Breast epithelium (tissue), 3 donors: ENCODE measurements at regions not wholly inside any gene's neighbourhood (a gene's known extent, or its start where the extent isn't known, plus 50 kb on each side); places are given as distances from the start of the nearest gene placed in this dataset.

Source experiments
- POLR2AphosphoS5 ChIP-seq, 3 donors: sonication (generic); formaldehyde crosslinking; IDR thresholded peaks; one replicate each; pipeline ENCODE4 v1.6.1; 2017; ENCODE audit warnings: antibody characterized with exemption in 3 of 3
- TF ChIP-seq, protein P1 (sequence below), 3 donors: fragments of 450-650 bp; IDR thresholded peaks; one replicate each; pipeline ENCODE4 v1.5.1; 2016 to 2017; ENCODE audit warnings: antibody characterized with exemption in 3 of 3, mild to moderate bottlenecking in 3 of 3, moderate library complexity in 3 of 3

DNA sequence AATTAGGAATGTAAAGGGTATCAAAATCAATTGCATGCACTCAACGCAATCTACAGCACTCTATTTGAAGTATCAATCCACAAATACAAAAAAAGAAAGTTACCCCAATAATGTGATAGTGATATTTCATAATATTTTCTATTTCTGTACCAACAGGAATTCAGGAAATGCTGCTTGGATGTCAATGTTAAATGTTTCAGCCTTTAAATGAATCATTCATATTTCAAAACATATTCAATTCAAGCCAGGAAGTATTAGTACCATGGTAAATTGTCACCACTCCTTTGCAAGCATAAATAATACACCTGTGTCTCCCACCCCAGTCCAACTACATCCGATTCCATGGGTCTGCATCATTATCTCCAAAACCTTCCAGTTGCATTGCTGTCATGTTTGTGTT, 1185.5 kb upstream of the CDH18 start:
- TF ChIP-seq POLR2AphosphoS5 (IDR thresholded peaks at IDR 0.05), result no peak
- TF ChIP-seq, protein P1, sequence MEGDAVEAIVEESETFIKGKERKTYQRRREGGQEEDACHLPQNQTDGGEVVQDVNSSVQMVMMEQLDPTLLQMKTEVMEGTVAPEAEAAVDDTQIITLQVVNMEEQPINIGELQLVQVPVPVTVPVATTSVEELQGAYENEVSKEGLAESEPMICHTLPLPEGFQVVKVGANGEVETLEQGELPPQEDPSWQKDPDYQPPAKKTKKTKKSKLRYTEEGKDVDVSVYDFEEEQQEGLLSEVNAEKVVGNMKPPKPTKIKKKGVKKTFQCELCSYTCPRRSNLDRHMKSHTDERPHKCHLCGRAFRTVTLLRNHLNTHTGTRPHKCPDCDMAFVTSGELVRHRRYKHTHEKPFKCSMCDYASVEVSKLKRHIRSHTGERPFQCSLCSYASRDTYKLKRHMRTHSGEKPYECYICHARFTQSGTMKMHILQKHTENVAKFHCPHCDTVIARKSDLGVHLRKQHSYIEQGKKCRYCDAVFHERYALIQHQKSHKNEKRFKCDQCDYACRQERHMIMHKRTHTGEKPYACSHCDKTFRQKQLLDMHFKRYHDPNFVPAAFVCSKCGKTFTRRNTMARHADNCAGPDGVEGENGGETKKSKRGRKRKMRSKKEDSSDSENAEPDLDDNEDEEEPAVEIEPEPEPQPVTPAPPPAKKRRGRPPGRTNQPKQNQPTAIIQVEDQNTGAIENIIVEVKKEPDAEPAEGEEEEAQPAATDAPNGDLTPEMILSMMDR (IDR thresholded peaks at IDR 0.05), result no peak
